Stomach (tissue), 8 donors: ENCODE measurements at regions not wholly inside any gene's neighbourhood (a gene's known extent, or its start where the extent isn't known, plus 50 kb on each side); places are given as distances from the start of the nearest gene placed in this dataset.

Experiments used
- DNase-seq, 2 donors: peaks; one replicate each; pipeline versions ENCODE4 v3.0.0 to v3.0.0-alpha.2; 2013 to 2019
- H3K27ac ChIP-seq, 5 donors: fragments of 200-600 bp in 4 of 5; sonication (generic) in 4 of 5; one replicate each; pipeline ENCODE4 v1.5.1; 2013 to 2019; ENCODE audit warnings: mild to moderate bottlenecking in 1 of 5, moderate library complexity in 1 of 5
- H3K27me3 ChIP-seq, 3 donors: fragments of 200-600 bp; sonication (generic); one replicate each; pipeline ENCODE4 v1.5.1; 2017 to 2019; ENCODE audit warnings: mixed run types in 1 of 3
- H3K36me3 ChIP-seq, 4 donors: fragments of 200-600 bp; sonication (generic); 1 replicate in 3 of 4; 2 replicates in 1 of 4; pipeline ENCODE4 v1.5.1; 2016 to 2019
- H3K4me1 ChIP-seq, 4 donors: fragments of 200-600 bp; sonication (generic); one replicate each; pipeline ENCODE4 v1.5.1; 2016 to 2019
- H3K4me3 ChIP-seq, 4 donors: fragments of 200-600 bp; sonication (generic) in 3 of 4; one replicate each; pipeline ENCODE4 v1.5.1; 2016 to 2019; ENCODE audit warnings: mild to moderate bottlenecking in 1 of 4
- H3K9me3 ChIP-seq, 4 donors: fragments of 200-600 bp; sonication (generic); one replicate each; pipeline ENCODE4 v1.5.1; 2016 to 2019
- CTCF ChIP-seq, 7 experiments: fragments of 450-650 bp in 4 of 7; fragments of 200-600 bp in 3 of 7; sonication (generic) in 3 of 7; IDR thresholded peaks; one replicate each; pipeline ENCODE4 v1.5.1; 2016 to 2019; ENCODE audit warnings: antibody characterized with exemption in 7 of 7, control low read depth in 2 of 7, mild to moderate bottlenecking in 1 of 7
- EP300 ChIP-seq: sonication (generic); formaldehyde crosslinking; IDR thresholded peaks from one replicate; pipeline ENCODE4 v1.6.1; 2017; ENCODE audit warnings: antibody characterized with exemption
- POLR2A ChIP-seq, 4 donors: fragments of 450-650 bp; IDR thresholded peaks; one replicate each; pipeline ENCODE4 v1.6.1; 2016; ENCODE audit warnings: antibody characterized with exemption in 4 of 4, control low read depth in 2 of 4, mild to moderate bottlenecking in 1 of 4, moderate library complexity in 1 of 4
- POLR2AphosphoS5 ChIP-seq, 3 donors: sonication (generic); formaldehyde crosslinking; IDR thresholded peaks; one replicate each; pipeline ENCODE4 v1.6.1; 2016; ENCODE audit warnings: antibody characterized with exemption in 3 of 3
- WGBS, 5 donors: extraction: QIAGEN DNeasy Blood & Tissue Kit in 3 of 5; methylation state at CpG; one replicate each; pipeline versions ENCODE4 v1.1.5 to v1.1.7; 2013 to 2018; 5-methylcytosine and 5-hydroxymethylcytosine counted together
- intact Hi-C: fragments of 100-400 bp; cut with DNase I; formaldehyde crosslinking; loops from one replicate; pipeline ENCODE4 v1.15.1; 2023; ENCODE audit warnings: low total_unique reads
- donor health status: healthy with polysubstance abuse.
- donor health status: Bipolar disorder and iron deficiency.
- donor health status: healthy.

- peaks cover 0 to 4% (median 2%) of the 10 kb centered on the region in 4 donors for H3K9me3 ChIP-seq
- H3K4me3 ChIP-seq = no peak overlapping the region
- H3K27ac ChIP-seq = no peak overlapping the region
- 87 to 93% (median 90%) methylated on average over 5 of the region's 5 CpGs for WGBS, 5 donors
- H3K27me3 ChIP-seq = no peaks in the 10 kb centered on the region
- no peaks in the 10 kb centered on the region for H3K36me3 ChIP-seq
- DNase-seq = no peak
- peaks cover 9 to 23% (median 18%) of the 10 kb centered on the region in 4 donors for H3K4me1 ChIP-seq
- intact Hi-C loops = no loop called here
- TF ChIP-seq CTCF (IDR thresholded peaks at IDR 0.05) = no peak
- TF ChIP-seq EP300 = no peak
- TF ChIP-seq POLR2A (IDR thresholded peaks at IDR 0.05) = no peak
- no peak for TF ChIP-seq POLR2AphosphoS5 (IDR thresholded peaks at IDR 0.05)
These were observed 124.9 kb upstream of the HABP2 start for GRCh38 chr10:113427811-113428558.

- no peak for TF ChIP-seq POLR2A (IDR thresholded peaks at IDR 0.05)
- no peak for TF ChIP-seq CTCF (IDR thresholded peaks at IDR 0.05)
- no peak for TF ChIP-seq EP300
- no peak for TF ChIP-seq POLR2AphosphoS5 (IDR thresholded peaks at IDR 0.05)
- H3K9me3 ChIP-seq = peaks cover 0 to 4% (median 2%) of the 10 kb centered on the region in 4 donors
- intact Hi-C loops = no loop called here
- DNase-seq = no peak
- 87 to 93% (median 91%) methylated on average over 6 of the region's 6 CpGs for WGBS, 5 donors
- H3K4me1 ChIP-seq = peaks cover 4 to 16% (median 7%) of the 10 kb centered on the region in 4 donors
- H3K27ac ChIP-seq = no peak overlapping the region
- no peak overlapping the region for H3K4me3 ChIP-seq
- no peaks in the 10 kb centered on the region for H3K27me3 ChIP-seq
- no peaks in the 10 kb centered on the region for H3K36me3 ChIP-seq
These were observed 122.0 kb upstream of the HABP2 start for GRCh38 chr10:113430634-113431397.

- Histone ChIP-seq H3K4me1 (peaks cover 0 to 10% (median under 1%) of the 10 kb centered on the region in 4 donors), H3K9me3 (peaks cover 0 to 4% (median 2%) of the 10 kb centered on the region in 4 donors), H3K27ac (no peak overlapping the region), H3K36me3 (no peaks in the 10 kb centered on the region), H3K27me3 (no peaks in the 10 kb centered on the region), H3K4me3 (no peak overlapping the region)
- peak in 1 of 2 donors; percentile 73 for DNase-seq
- intact Hi-C loops = no loop called here
- TF ChIP-seq POLR2AphosphoS5 (IDR thresholded peaks at IDR 0.05) = no peak
- no peak for TF ChIP-seq EP300
- no peak for TF ChIP-seq CTCF (IDR thresholded peaks at IDR 0.05)
- TF ChIP-seq POLR2A (IDR thresholded peaks at IDR 0.05) = no peak
- WGBS, 5 donors = 51 to 61% (median 58%) methylated on average over 16 of the region's 16 CpGs
These were observed 121.3 kb upstream of the HABP2 start for GRCh38 chr10:113431398-113432160.

DNA sequence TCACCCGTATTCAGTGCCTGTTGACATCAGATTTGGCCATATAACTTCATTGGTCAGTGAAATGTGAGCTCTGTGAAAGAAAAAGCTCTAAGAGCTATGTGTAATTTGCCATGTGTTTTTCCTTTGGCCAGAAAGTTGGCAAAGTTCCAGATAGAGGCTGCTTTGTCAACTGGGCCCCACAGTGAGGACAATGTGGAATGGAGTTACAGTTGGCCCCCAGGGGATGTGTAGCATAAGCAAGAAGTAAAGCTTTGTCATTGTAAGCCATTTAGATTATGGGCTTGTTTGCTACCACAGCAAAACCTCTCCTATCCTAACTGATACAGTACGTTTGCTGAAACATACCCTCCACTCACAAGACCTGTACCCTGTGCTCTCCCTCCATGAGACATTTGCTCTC, 119.1 kb upstream of the HABP2 start:
- peaks cover 0 to 4% (median 2%) of the 10 kb centered on the region in 4 donors for H3K9me3 ChIP-seq
- TF ChIP-seq POLR2AphosphoS5 (IDR thresholded peaks at IDR 0.05) = no peak
- no peak for TF ChIP-seq CTCF (IDR thresholded peaks at IDR 0.05)
- no peak for TF ChIP-seq EP300
- TF ChIP-seq POLR2A (IDR thresholded peaks at IDR 0.05) = no peak
- H3K4me3 ChIP-seq = no peak overlapping the region
- WGBS, 5 donors = 43 to 89% (median 63%) methylated on average over 2 of the region's 2 CpGs
- no peaks in the 10 kb centered on the region for H3K27me3 ChIP-seq
- H3K27ac ChIP-seq = peak overlapping the region in 1 of 5 donors; percentile 9
- intact Hi-C loops = no loop called here
- peaks cover 0 to 6% (median 0%) of the 10 kb centered on the region in 4 donors for H3K4me1 ChIP-seq
- H3K36me3 ChIP-seq = no peaks in the 10 kb centered on the region
- no peak for DNase-seq
